Astrocyte (in vitro differentiated cells and primary cell): ENCODE measurements at regions not wholly inside any gene's neighbourhood (a gene's known extent, or its start where the extent isn't known, plus 50 kb on each side); places are given as distances from the start of the nearest gene placed in this dataset.

ENCODE experiments used
- DNase-seq: peaks from one replicate; pipeline ENCODE4 v3.0.0-alpha.2; 2010; ENCODE audit warnings: low read depth
- FAIRE-seq: peaks from 2 replicates; lab custom pipeline; 2011; peaks lifted over from hg19 to GRCh38; lab: Jason Lieb, UNC
- H2AFZ ChIP-seq: 2 replicates; pipeline ENCODE4 v1.6.0; 2012; ENCODE audit warnings: low read depth, low read length, inconsistent platforms
- H3K27ac ChIP-seq: 2 replicates; pipeline ENCODE4 v1.5.1; 2011; ENCODE audit warnings: low read depth, low read length, inconsistent platforms
- H3K27me3 ChIP-seq: 2 replicates; pipeline ENCODE4 v1.6.0; 2011; ENCODE audit warnings: low read length, inconsistent platforms; ENCODE audit not compliant: insufficient read depth
- H3K36me3 ChIP-seq: 2 replicates; pipeline ENCODE4 v1.5.1; 2011; ENCODE audit warnings: low read length, inconsistent platforms; ENCODE audit not compliant: insufficient read depth
- H3K4me1 ChIP-seq: 2 replicates; pipeline ENCODE4 v1.5.1; 2011; ENCODE audit warnings: low read length, inconsistent platforms; ENCODE audit not compliant: insufficient read depth
- H3K4me2 ChIP-seq: 2 replicates; pipeline ENCODE4 v1.6.0; 2012; ENCODE audit warnings: low read length, inconsistent platforms
- H3K4me3 ChIP-seq: 2 replicates; pipeline ENCODE4 v1.5.1; 2011; ENCODE audit warnings: low read depth, mild to moderate bottlenecking, low read length, inconsistent platforms; ENCODE audit not compliant: insufficient read depth
- H3K79me2 ChIP-seq: 2 replicates; pipeline ENCODE4 v1.6.0; 2012; ENCODE audit warnings: mild to moderate bottlenecking, low read length, inconsistent platforms; ENCODE audit not compliant: insufficient read depth
- H3K9ac ChIP-seq: 2 replicates; pipeline ENCODE4 v1.6.0; 2012; ENCODE audit warnings: mild to moderate bottlenecking, low read length, inconsistent platforms
- H3K9me3 ChIP-seq: 2 replicates; pipeline ENCODE4 v1.5.1; 2012; ENCODE audit warnings: low read depth, mild to moderate bottlenecking, low read length, inconsistent platforms; ENCODE audit not compliant: insufficient read depth
- H4K20me1 ChIP-seq: 2 replicates; pipeline ENCODE4 v1.6.0; 2012; ENCODE audit warnings: low read length, inconsistent platforms; ENCODE audit not compliant: insufficient read depth
- H3K27ac Mint-ChIP-seq: one replicate; pipeline ENCODE4 v1.8.0; 2021; ENCODE audit warnings: mild to moderate bottlenecking, mixed read lengths; ENCODE audit not compliant: unreplicated experiment
- H3K27me3 Mint-ChIP-seq: one replicate; pipeline ENCODE4 v1.8.0; 2021; ENCODE audit warnings: low read depth, mixed read lengths; ENCODE audit not compliant: unreplicated experiment
- H3K36me3 Mint-ChIP-seq: one replicate; pipeline ENCODE4 v1.8.0; 2021; ENCODE audit warnings: low read depth, mixed read lengths; ENCODE audit not compliant: unreplicated experiment
- H3K4me1 Mint-ChIP-seq: one replicate; pipeline ENCODE4 v1.8.0; 2021; ENCODE audit warnings: low read depth, mixed read lengths; ENCODE audit not compliant: unreplicated experiment
- H3K4me3 Mint-ChIP-seq: one replicate; pipeline ENCODE4 v1.8.0; 2021; ENCODE audit warnings: mild to moderate bottlenecking, moderate library complexity, mixed read lengths; ENCODE audit not compliant: unreplicated experiment
- H3K9me3 Mint-ChIP-seq: one replicate; pipeline ENCODE4 v1.8.0; 2021; ENCODE audit warnings: mild to moderate bottlenecking, mixed read lengths; ENCODE audit not compliant: unreplicated experiment
- CTCF ChIP-seq: IDR thresholded peaks from 2 replicates; pipeline ENCODE4 v1.5.1; 2011; ENCODE audit warnings: low read depth, mild to moderate bottlenecking, inconsistent platforms, low read length, moderate library complexity; ENCODE audit not compliant: insufficient read depth
- EZH2 ChIP-seq: IDR thresholded peaks from 2 replicates; pipeline ENCODE4 v1.6.1; 2012; ENCODE audit warnings: mild to moderate bottlenecking, low read length, inconsistent platforms; ENCODE audit not compliant: insufficient read depth

- DNase-seq (no peak), FAIRE-seq (no peak)
- no peak overlapping the region for H3K4me3 Mint-ChIP-seq
- Histone ChIP-seq H2AFZ (no peak overlapping the region), H3K9me3 (no peaks in the 10 kb centered on the region), H4K20me1 (no peaks in the 10 kb centered on the region), H3K79me2 (no peaks in the 10 kb centered on the region), H3K4me2 (no peak overlapping the region), H3K27me3 (peaks cover 2% of the 10 kb centered on the region), H3K4me1 (no peaks in the 10 kb centered on the region), H3K4me3 (no peak overlapping the region), H3K27ac (no peak overlapping the region), H3K9ac (no peak overlapping the region), H3K36me3 (no peaks in the 10 kb centered on the region)
- no peak for TF ChIP-seq EZH2
- peaks cover 12% of the 10 kb centered on the region for H3K9me3 Mint-ChIP-seq
- no peaks in the 10 kb centered on the region for H3K4me1 Mint-ChIP-seq
- no peaks in the 10 kb centered on the region for H3K36me3 Mint-ChIP-seq
- H3K27ac Mint-ChIP-seq = no peak overlapping the region
- no peaks in the 10 kb centered on the region for H3K27me3 Mint-ChIP-seq
These were observed 240.1 kb upstream of the RXFP2 start for GRCh38 chr13:31499274-31499673.

GRCh38 chr13:31503626-31504025, 235.7 kb upstream of the RXFP2 start:
- H3K4me3 Mint-ChIP-seq = no peak overlapping the region
- Histone ChIP-seq H3K9ac (no peak overlapping the region), H3K79me2 (no peaks in the 10 kb centered on the region), H3K27ac (no peak overlapping the region), H3K4me3 (no peak overlapping the region), H3K36me3 (no peaks in the 10 kb centered on the region), H4K20me1 (no peaks in the 10 kb centered on the region), H2AFZ (no peak overlapping the region), H3K9me3 (no peaks in the 10 kb centered on the region), H3K4me1 (no peaks in the 10 kb centered on the region), H3K4me2 (no peak overlapping the region), H3K27me3 (peaks cover 2% of the 10 kb centered on the region)
- H3K27me3 Mint-ChIP-seq = peaks cover 3% of the 10 kb centered on the region
- no peak for FAIRE-seq
- no peak for DNase-seq
- peaks cover 7% of the 10 kb centered on the region for H3K9me3 Mint-ChIP-seq
- H3K4me1 Mint-ChIP-seq = no peaks in the 10 kb centered on the region
- H3K36me3 Mint-ChIP-seq = no peaks in the 10 kb centered on the region
- H3K27ac Mint-ChIP-seq = no peak overlapping the region
- TF ChIP-seq CTCF (no peak), EZH2 (no peak)

GRCh38 chr13:31504918-31505317, 234.4 kb upstream of the RXFP2 start:
- Histone ChIP-seq H3K4me2 (no peak overlapping the region), H2AFZ (no peak overlapping the region), H4K20me1 (no peaks in the 10 kb centered on the region), H3K9ac (no peak overlapping the region), H3K4me1 (no peaks in the 10 kb centered on the region), H3K27me3 (peaks cover 2% of the 10 kb centered on the region), H3K79me2 (no peaks in the 10 kb centered on the region), H3K4me3 (no peak overlapping the region), H3K9me3 (no peaks in the 10 kb centered on the region), H3K27ac (no peak overlapping the region), H3K36me3 (no peaks in the 10 kb centered on the region)
- no peak for TF ChIP-seq EZH2
- TF ChIP-seq CTCF = no peak
- DNase-seq (no peak), FAIRE-seq (no peak)
- Mint-ChIP-seq H3K9me3 (peaks cover 2% of the 10 kb centered on the region), H3K36me3 (no peaks in the 10 kb centered on the region), H3K4me3 (no peak overlapping the region), H3K27me3 (peaks cover 7% of the 10 kb centered on the region), H3K27ac (no peak overlapping the region), H3K4me1 (no peaks in the 10 kb centered on the region)
